GM19463 (cell line): ENCODE measurements at regions not wholly inside any gene's neighbourhood (a gene's known extent, or its start where the extent isn't known, plus 50 kb on each side); places are given as distances from the start of the nearest gene placed in this dataset.
"Not testable (repeated sequence)": the region's sequence is repeated elsewhere in the genome, so short reads cannot be mapped to it uniquely, and the experiment has no call there.

ENCODE experiments used
- ATAC-seq: cut with Tn5 transposase; IDR thresholded peaks from one replicate; pipeline ENCODE4 v1.9.1; 2021; ENCODE audit warnings: mild to moderate bottlenecking, moderate library complexity; ENCODE audit not compliant: unreplicated experiment

GRCh38 chr20:56765172-56766073 lies 136.3 kb downstream of the TFAP2C start:
- ATAC-seq: no peak

- ATAC-seq: no peak
Observed at GRCh38 chr20:56766528-56766927, 137.4 kb downstream of the TFAP2C start.

- ATAC-seq: no peak
Observed at GRCh38 chr20:56769921-56770600, 141.0 kb downstream of the TFAP2C start.

- ATAC-seq: no peak
Observed at GRCh38 chr20:56773749-56774148, 144.6 kb downstream of the TFAP2C start.

- no peak for ATAC-seq
Observed at GRCh38 chr20:56774873-56775272, 145.8 kb downstream of the TFAP2C start.

- ATAC-seq: no peak
Observed at GRCh38 chr20:56776345-56776744, 147.2 kb downstream of the TFAP2C start.

GRCh38 chr20:56778765-56779195 lies 149.7 kb downstream of the TFAP2C start:
- no peak for ATAC-seq

- no peak for ATAC-seq
Observed at GRCh38 chr20:56779452-56780143, 150.5 kb downstream of the TFAP2C start.

- ATAC-seq: no peak
Observed at GRCh38 chr20:56780266-56780665, 151.2 kb downstream of the TFAP2C start.

GRCh38 chr20:56781108-56781739 lies 152.1 kb downstream of the TFAP2C start:
- no peak for ATAC-seq

GRCh38 chr20:56781987-56782560 lies 153.0 kb downstream of the TFAP2C start:
- not testable (repeated sequence) for ATAC-seq

GRCh38 chr20:56782814-56783213 lies 153.7 kb downstream of the TFAP2C start:
- ATAC-seq: not testable (repeated sequence)

GRCh38 chr20:56783826-56784225 lies 154.7 kb downstream of the TFAP2C start:
- ATAC-seq: no peak

- ATAC-seq: no peak
Observed at GRCh38 chr20:56786503-56786902, 157.4 kb downstream of the TFAP2C start.

GRCh38 chr20:56788041-56788670 lies 159.1 kb downstream of the TFAP2C start:
- ATAC-seq: no peak

GRCh38 chr20:56788671-56789610 lies 159.8 kb downstream of the TFAP2C start:
- no peak for ATAC-seq

- ATAC-seq: no peak
Observed at GRCh38 chr20:56793916-56794315, 164.8 kb downstream of the TFAP2C start.

- ATAC-seq: no peak
Observed at GRCh38 chr20:56795492-56795891, 166.4 kb downstream of the TFAP2C start.

- no peak for ATAC-seq
Observed at GRCh38 chr20:56796345-56796744, 167.2 kb downstream of the TFAP2C start.
